EH (cell line): ENCODE measurements at regions not wholly inside any gene's neighbourhood (a gene's known extent, or its start where the extent isn't known, plus 50 kb on each side); places are given as distances from the start of the nearest gene placed in this dataset.

Experiments used
- DNase-seq: peaks from one replicate; pipeline ENCODE4 v3.0.0-alpha.2; 2015; ENCODE audit warnings: low read depth

DNA sequence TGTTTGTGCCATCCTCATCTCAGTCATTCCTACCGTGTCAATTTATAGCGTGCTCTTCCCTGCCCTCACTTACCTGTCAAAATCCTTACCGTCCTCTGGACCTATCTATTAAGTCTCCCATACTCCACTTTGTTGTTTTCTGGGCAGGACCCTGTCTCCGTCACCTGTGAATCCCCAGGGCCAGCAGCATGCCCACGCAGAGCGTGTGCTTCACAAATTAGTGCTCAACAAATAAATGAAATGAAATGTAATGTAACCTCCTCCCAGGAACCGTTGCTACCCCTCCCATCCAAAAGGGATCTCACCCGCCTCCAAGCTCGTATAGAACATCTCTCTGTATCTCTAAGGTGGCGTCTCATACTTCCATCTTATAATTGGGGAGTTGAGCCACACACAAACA lies 589.9 kb upstream of the MGMT start:
- DNase-seq: no peak

DNA sequence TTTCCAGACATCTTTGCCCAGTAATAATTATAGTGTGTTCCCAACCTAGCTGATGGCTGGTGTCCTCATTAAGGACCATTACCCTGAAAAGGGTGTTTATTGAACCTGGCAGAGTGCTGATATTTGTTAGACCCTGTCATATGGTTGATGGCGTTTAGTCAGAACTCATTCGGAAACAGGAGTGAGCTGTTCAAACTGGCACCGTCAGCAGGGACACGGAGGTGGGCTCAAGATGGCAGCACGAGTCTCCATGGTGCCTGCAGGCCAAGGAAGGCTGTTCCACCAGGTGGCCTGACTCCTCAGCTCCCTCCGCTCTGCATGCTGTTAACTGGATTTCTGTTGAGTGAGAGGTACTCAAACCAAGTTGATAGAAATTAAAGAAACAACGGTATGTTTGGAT lies 589.1 kb upstream of the MGMT start:
- DNase-seq: no peak

DNA sequence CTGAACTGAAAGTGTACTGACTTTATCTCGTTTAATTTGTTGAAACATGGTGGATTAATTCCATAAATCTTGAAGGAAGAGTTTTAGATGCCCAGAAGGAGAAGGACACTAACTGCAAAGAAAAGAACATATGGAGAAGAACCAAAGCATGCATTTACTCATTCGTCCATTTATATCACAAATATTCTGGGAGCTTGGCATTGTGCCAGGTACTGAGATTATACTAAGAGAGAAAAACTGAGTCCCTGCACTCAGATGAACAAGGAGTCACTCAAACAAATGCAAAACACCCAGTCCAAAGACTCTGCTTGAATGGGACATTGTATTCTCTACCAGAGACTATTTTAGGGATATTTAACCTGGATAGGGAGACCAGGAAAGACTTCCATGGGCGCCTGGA lies 588.0 kb upstream of the MGMT start:
- DNase-seq: no peak

DNA sequence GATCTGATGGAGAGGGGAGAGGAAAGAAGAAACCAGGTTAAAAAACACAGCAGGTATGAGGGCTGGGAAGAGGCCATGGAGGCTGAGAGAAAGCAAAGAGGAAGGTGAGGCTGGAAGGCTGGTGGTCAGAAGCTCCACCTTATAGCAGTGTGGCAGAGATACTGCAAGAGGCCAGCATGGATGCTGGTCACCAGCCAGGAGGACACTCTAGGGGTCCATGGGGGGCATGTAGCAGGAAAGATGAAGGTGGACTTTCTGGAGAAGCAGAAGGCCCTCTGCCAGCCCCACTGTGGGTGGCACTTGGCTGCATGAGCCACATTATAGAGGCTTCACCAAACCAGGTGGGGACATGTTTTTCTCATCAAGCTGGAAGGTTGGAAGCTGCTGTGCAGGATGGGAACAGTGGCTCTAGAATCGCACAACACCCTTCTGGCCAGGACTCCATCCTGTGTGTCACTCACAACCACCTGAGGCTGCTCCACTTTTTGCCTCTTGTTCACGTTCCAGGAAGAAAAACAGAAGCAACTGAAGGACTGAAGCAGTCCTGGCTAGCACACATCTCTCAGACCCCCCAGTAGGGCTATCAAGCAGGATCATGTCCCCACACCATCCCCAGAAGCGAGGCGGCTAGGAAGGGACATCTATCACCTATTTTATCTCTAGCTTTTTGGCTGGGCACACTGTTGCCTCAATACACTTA lies 587.5 kb upstream of the MGMT start:
- no peak for DNase-seq

DNA sequence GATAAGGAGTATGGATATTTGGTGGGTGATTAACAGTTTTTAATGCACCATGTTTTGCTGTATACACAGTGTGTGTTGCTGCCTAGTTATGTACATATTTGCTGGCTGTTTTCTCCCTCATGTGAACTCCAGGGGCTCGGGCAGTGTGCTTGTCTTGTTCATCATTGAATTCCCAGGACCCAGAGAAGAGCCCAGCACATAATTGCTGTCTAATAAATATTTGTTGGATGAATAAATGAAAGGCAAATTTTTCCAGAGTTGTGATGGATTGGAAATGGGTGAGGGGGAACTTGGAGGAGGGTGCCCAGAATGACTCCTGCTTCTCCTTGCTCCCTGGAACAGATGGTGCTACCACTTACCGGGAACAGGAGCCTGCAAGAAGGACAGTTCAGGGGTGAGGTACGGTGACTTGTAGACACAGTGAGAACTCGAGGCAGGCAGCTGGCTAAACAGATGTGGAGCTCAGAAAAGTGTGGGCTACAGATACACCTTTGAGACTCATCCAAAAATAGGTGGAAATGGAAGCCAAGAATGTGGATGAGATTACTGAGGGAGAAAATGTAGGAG lies 586.8 kb upstream of the MGMT start:
- DNase-seq: no peak

DNA sequence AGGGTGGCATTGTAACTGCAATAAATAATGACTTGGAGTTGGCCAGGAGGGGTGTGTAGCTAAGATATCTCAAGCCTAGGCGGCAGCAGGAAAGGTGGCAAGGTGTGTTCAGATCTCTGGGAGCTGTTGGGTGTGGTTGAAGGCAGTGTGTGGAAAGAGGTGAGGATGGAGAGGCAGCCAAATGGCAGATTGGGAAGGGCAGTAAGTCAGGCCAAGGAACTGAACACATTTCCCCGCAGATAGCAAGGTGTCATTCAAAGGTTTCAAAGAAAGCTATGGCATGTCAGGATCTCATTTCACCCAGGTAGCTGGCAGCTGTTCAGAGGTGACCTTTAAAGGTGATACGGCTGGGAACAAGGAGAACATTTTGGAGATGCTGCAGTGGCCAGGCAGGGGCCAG lies 586.0 kb upstream of the MGMT start:
- no peak for DNase-seq

DNA sequence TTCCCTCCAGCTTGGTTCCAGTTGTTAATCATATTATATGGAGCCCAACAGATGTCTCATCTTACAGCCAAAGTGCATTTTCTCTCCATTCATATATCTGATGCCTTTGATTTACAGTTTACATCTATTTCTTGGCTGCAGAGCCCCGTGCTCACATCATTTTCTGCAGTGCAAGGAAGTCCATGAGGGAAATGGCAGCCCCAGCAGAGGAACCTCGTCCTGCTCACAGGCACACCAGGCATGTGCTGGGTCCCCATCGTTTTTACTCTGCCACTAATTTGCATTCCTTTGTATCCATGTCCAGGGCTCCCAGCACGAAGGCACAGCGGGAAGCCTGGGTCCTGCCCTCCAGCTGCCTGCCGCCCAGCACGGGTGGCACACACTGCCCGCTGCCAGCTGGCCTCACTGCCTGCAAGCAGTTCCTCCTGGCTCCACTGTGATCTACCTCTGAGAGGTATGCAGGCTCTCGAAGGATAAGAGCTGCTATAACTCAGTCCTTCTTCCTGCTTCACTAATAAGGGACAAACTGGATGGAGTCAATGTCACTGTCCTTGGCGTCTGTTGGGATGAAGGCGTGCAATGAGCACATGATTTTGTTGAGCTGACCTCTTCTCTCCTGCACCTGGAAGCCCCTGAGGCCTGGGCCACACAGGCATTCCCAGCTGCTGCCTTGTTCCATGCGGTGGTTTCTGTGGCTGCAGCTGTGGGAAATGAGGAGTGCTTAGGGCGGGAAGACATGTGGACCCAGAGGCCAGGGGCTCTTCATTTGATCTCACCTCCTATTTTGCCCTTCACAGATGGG lies 583.6 kb upstream of the MGMT start:
- no peak for DNase-seq

DNA sequence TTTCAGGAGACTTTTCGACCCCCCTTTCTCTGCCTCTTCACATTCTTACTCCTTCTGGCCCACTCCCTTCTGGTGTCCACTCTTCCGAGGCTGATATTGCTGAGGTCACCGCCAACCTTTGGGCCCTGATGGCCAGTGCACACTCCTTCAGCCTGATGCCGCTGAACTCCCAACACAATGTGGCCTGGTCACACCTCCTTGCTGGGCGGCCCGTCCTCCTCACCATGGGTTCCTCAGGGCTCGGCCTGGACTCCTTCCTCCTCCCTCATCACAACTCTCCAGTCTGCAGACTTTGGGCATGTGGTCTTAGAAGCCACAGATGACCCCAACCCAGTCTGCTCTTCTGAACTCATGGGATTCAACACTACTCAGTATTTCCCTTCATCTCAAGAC lies 583.0 kb upstream of the MGMT start:
- DNase-seq: no peak

DNA sequence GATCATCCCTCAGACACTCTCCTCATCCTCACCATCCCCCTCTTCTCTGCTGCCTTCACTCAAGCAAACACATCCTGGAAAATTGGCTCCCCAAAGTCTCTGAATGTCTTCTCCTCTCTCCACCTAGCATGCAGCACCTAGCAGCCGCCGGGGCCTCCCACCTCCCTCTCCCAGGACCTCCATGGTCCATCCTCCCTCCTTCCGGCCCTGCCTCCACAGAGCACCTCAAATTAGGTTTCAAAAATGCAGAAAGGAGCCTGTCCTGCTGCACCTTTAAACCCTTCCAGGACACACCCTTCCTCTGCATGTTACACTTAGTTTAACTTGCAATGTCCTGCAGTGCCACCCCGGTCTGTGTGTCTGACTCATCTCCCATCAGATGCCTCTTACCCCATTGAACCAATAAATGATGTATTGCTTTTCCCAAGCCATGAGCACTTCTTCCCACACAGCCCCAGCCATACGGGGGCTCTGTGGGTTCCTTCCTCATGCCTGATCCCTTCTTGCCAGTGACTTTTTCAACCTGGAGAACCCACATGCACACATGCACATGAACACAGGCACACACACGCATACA lies 582.5 kb upstream of the MGMT start:
- no peak for DNase-seq

DNA sequence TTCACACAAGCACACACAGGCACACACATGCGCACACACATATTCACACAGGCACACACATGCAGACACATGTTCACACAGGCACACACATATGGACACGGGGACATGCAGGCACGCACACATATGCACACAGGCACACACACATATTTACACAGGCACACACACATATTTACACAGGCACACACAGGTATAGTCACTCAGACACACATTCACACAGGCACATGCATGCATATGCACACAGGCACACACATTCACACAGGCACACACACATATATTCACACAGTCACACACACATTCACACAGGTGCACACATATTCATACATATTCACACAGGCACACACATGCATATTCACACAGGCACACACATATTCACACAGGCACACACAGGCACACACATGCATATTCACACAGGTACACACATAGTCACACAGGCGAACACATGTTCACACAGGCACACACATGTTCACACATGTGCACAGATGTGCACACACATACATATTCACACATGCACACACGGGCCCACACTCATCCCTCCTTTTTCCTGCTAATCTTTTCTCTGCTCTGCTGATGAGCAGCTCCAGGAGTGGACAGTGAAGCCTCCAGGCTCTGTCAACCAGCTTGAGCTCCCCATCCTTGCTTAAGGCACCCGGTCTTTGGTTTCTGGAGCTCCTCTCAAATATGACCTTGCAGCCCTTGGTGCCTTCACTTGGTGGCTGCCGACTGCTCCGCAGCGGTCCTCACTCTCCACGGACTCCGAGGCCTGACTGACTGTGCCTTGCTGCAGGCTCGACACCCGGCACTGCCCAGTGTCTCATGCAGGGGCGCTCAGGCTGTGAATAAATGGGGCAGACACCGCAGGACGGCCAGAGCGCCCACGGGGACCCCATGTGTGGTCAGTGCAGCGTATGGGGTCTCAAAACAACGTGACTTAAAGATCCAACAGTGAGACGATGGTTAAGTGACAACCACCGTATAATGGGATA lies 581.2 kb upstream of the MGMT start:
- DNase-seq: no peak

DNA sequence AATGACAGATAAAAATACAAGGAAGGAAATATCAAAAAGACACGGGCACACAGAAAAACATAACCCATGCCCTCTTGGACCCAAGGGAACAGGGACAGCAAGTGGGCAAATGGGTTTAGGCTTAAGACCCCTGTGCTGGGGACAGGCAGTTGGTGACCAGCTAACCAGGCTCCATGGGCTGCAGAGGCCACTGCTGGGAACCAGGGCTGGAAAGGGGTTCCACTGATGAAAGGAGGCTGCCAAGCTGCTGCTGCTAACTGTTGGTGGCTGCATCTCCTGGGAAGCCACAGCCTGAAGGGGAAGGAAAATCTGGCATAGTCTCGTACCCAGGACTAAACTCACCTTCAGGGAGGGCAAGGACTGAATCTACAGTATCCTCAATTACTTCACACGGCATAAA lies 579.2 kb upstream of the MGMT start:
- DNase-seq: no peak

DNA sequence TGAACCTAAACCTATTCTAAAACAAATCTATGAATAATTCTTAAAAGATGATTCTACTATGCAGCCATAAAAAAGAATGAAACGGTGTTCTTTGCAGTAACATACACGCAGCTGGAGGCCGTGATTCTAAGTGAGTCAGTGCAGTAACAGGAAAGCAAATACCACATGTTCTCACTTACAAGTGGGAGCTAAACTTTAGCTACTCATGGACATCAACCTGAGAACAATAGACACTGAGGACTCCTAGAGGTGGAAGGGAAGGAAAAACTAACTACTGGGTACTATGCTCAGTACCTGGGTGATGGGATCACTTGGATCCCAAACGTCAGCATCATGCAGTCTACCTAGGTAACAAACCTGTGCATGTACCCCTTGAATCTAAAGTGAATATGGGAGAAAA lies 575.0 kb upstream of the MGMT start:
- DNase-seq: no peak

DNA sequence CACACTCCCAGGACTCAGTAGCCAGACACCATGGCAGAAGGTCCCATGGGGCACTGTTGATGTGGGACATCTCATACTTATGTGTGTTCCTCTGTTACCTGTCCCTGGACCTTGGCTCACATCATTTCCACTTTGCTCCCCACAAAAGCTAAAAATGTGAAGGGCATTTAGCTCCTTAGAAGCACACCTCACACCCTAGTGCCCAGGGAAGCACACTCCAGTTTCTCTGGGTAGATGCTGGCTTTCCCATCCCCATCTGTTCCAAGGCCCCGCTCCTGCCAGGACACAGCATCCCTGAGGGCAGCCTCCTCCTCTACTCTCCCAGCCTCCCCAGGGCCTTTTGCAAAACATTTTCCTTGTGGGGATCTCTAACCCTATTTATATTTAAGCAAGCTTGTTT lies 572.4 kb upstream of the MGMT start:
- DNase-seq: no peak

DNA sequence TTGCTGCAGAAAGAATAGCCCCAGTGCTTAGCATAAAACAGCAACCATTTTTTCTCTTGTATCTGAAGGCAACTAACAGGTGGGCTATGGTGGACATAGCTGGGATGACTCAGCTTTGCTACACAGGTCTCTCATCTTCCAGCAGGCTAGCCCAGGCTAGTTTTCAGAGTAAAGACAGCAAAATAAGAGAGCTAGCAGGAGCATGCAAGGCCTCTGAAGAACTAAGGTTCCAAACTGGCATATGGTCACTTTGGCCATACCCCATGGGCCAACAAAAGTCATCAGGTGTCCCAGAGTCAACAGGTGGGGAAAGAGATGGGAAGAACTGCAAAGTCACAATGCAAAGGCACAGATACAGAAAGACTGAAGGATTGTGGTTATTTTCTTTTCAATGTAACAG lies 571.6 kb upstream of the MGMT start:
- DNase-seq: no peak

DNA sequence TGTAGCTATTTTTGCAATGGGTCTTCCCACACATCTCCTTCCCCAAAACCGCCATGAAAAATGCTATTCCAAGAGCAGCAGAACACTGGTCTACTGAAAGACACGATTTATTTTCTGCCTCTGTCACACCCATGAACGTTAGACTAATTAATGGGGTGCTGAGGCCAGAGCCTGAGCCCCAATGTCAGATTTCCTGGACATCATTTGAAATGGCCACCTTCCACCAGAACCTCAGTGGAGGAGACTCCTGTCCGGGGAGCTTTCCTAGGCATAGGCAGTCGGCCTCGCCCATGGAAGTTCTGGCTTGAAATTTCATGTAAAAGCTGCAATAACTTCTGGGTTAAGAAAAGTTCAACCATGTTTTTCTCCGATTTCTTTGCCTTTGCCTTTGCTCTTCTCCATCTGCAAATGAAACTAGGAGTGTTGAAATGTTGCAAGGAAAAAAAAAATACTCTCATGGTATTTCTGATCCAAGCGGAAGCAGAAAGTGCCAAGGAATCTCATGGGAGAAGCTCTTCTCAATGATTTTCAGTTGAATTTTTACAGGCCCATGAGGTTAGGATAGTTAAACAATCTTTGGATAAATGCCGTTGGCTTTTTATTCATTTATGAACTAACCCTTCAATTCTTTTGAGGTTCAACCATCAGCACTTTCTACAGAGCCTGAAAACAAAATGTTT lies 570.8 kb upstream of the MGMT start:
- DNase-seq: no peak

DNA sequence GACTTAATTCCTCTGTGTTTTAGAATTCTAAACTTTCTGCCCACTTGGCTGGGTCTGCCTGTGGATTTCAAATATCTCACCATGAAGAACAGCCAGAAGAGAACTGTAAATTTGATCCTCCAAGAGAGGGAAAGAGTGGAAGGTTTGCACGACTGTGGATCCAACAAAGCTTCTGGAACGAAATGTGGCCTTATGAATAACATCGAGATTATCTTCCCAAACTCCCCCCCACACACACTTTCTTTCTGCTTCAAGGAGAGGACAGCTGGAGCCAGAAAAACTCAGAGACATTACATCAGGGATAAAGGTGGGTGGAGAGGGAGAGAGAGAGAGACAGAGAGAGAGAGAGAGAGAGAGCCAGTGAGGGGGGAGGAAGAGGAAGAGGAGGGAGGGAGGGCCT lies 570.1 kb upstream of the MGMT start:
- no peak for DNase-seq

DNA sequence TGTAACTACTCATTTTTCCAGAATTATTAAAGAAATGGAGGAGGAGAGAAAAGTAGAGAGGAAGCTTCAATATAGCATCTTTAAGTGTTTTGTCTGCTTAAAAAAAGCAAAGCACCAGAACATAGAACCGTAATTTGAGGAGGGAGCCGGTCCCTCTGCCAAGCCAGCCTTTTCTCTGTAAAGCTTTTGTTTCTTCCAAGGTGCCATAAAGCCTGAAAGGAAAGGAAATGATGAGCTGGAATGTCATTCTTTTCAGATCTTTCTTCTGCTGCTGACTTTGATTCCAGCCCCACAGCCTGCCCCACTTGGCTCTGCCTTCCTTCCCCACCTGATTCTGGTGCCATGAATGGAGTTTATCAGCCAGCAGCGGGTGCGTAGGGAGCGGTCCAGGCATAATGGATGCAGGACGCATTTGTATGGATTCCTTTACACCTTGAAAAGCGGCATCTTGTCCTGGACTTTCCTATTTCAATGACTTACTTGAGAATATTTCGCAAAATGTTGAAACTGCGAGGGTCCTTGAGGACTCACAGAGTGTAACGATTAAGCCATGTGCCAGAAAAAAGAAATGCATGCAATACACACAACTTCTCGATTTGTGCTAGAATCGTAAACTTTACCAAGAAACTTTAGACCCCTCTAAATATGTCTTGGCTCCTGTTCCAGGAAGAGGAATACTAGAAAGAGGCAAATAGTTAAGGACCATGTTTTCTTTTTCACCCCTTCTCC lies 569.5 kb upstream of the MGMT start:
- DNase-seq: no peak

DNA sequence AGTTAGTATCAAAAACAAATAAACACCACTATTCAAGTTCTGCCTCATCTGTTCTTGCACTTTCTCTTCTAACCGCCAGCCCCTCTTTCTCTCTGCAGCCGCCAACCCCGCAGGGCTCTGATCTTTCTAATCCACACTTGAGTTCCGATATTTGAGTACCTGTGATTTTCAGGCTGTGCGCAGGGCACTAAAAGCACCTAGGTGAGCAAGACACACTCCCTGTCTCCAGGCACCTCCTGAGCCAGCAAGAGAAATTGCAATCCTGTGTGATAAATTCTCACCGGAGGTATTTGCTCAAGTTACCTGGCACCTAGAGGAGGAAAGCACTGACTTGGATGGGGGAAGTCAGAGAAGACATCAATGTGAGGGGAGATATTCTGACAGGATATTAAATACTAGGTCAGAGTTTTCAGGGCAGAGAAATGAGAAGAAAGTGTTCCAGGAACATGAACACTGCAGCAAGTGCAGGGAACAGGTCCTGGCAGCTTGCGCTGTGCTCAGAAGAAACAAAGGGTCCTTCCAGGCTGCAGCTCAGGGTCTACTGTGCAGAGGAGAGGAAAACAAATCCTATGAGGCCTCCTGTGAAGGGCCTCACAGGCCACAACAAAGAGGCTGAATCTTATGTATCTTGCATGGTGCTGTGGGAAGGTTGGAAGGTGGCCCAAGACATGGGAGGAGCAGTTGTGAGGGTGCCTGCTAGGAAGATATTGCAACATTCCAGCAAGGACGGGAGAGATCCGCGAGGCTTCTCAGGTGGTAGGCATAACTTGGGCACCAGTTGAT lies 568.7 kb upstream of the MGMT start:
- no peak for DNase-seq

DNA sequence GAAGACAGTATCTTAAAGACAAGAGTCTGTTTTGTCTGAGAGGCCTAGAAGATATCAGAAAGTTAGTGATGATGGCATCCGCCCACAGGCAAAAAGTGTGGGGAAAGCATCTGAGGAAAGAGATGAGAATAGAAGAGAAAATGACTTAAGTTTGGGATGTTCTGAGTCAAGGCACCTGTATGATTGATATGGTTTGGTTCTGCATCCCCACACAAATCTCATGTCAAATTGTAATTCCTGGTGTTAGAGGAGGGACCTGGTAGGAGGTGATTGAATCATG lies 568.2 kb upstream of the MGMT start:
- no peak for DNase-seq

DNA sequence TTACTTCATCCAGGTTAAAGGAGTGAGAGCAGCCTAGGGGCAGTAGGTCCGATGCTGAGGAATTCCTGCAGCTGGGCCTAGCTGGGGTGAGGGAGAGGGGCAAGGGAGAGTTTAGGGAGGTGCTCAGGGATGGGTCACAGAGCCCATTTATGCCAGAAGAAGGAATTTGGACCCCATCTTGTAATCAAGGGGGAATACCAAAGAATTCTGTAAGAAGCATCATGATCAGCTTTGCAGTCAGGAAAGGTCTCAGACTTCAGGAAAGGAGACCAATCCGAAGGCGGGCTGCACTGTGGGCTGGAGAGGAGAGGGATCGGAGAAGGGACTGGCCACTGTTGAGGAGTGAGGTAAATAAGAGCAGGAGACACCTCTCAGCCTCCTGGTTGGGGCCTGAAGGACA lies 566.6 kb upstream of the MGMT start:
- no peak for DNase-seq
